SU-DHL-6 (cell line): ENCODE measurements at regions not wholly inside any gene's neighbourhood (a gene's known extent, or its start where the extent isn't known, plus 50 kb on each side); places are given as distances from the start of the nearest gene placed in this dataset.

Experiments used
- EZH2phosphoT487 ChIP-seq: fragments of 200-600 bp; sonication (generic), shearing (Covaris generic); conservative IDR thresholded peaks from 2 replicates; pipeline ENCODE4 v1.6.1; 2018; ENCODE audit warnings: mild to moderate bottlenecking, antibody characterized with exemption, low read length, moderate library complexity, mixed read lengths
- TF ChIP-seq, protein P1 (sequence below): fragments of 200-600 bp; sonication (generic); IDR thresholded peaks from one replicate; pipeline ENCODE4 v1.5.1; 2017; ENCODE audit warnings: antibody characterized with exemption, mild to moderate bottlenecking, low read length, moderate library complexity; ENCODE audit not compliant: insufficient read depth, poor library complexity, severe bottlenecking

DNA sequence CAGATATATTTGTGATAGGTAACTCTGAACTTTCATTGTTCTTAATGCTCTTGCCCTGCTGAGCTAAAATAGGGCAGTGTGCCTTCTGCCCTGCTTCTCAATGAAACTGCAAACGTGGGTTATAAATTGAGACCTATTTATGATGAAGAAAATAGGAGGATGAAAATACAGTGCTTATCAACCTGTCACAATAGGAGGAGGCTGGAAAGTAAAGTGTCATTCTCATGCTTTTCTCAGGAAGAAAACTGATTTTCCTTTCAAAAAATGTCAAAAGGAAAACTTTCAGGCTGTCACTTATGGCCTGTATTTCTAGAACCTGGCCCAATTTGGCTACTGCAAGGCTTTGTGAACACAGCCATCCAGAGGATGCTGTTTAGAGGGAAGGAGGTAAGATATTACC is 130.3 kb upstream of the TUSC1 start:
- TF ChIP-seq, protein P1, sequence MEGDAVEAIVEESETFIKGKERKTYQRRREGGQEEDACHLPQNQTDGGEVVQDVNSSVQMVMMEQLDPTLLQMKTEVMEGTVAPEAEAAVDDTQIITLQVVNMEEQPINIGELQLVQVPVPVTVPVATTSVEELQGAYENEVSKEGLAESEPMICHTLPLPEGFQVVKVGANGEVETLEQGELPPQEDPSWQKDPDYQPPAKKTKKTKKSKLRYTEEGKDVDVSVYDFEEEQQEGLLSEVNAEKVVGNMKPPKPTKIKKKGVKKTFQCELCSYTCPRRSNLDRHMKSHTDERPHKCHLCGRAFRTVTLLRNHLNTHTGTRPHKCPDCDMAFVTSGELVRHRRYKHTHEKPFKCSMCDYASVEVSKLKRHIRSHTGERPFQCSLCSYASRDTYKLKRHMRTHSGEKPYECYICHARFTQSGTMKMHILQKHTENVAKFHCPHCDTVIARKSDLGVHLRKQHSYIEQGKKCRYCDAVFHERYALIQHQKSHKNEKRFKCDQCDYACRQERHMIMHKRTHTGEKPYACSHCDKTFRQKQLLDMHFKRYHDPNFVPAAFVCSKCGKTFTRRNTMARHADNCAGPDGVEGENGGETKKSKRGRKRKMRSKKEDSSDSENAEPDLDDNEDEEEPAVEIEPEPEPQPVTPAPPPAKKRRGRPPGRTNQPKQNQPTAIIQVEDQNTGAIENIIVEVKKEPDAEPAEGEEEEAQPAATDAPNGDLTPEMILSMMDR, result no peak
- TF ChIP-seq EZH2phosphoT487, result no peak
